ENCODE measurements at regions not wholly inside any gene's neighbourhood (a gene's known extent, or its start where the extent isn't known, plus 50 kb on each side); places are given as distances from the start of the nearest gene placed in this dataset.

- Histone ChIP-seq H3K9ac (ENCODE audit: control insufficient read depth, insufficient read depth, low read length) (no peak overlapping the region), H3K79me2 (ENCODE audit: control insufficient read depth, insufficient read depth, low read length) (no peaks in the 10 kb centered on the region), H3K27ac (ENCODE audit: control insufficient read depth, insufficient read depth) (no peak overlapping the region), H2AFZ (ENCODE audit: control insufficient read depth, low read depth, low read length) (no peak overlapping the region), H3K4me2 (ENCODE audit: control insufficient read depth, insufficient read depth) (no peak overlapping the region), H3K36me3 (ENCODE audit: control insufficient read depth in 2 of 2, insufficient read depth in 2 of 2, low read length in 1 of 2) (no peaks in the 10 kb centered on the region), H4K20me1 (ENCODE audit: control insufficient read depth, insufficient read depth) (no peaks in the 10 kb centered on the region), H3K4me1 (ENCODE audit: control insufficient read depth, insufficient read depth, low read length) (no peaks in the 10 kb centered on the region), H3K9me3 (replicated peaks; ENCODE audit: control insufficient read depth, insufficient read depth, low read length) (no peaks in the 10 kb centered on the region), H3K27me3 (replicated peaks in 1 of 2; ENCODE audit: control insufficient read depth in 2 of 2, insufficient read depth in 2 of 2, low read length in 1 of 2) (peaks cover 0 to 2% of the 10 kb centered on the region in 2 experiments; a peak in 1 of 4 replicates), H3K4me3 (no peak overlapping the region)
- BruUV-seq (replicated peaks) = no TSS peak
- ATAC-seq (no peak), DNase-seq (ENCODE audit: low read depth, low spot score) (no peak), FAIRE-seq (no peak)
- ChIA-PET POLR2A (no interaction called here), CTCF (no interaction called here), RAD21 (ENCODE audit: unreplicated experiment) (no interaction called here), SMC1A (ENCODE audit: uncharacterized antibody, unreplicated experiment) (no interaction called here)
- WGBS (ENCODE audit: insufficient coverage, insufficient replicate concordance, low lambda C conversion rate, missing lambda C conversion rate) = 40% methylated on average over 5 of the region's 5 CpGs
- in situ Hi-C loops (cut with MboI) (no loop called here), intact Hi-C loops (cut with micrococcal nuclease; ENCODE audit: unreplicated experiment) (no loop called here)
- TF ChIP-seq ZNF384 (IDR thresholded peaks at IDR 0.05; ENCODE audit: borderline replicate concordance, low read depth, low read length) (no peak), ZNF274 (IDR thresholded peaks at IDR 0.05; ENCODE audit: insufficient read depth, insufficient read length) (no peak), SRF (IDR thresholded peaks at IDR 0.05; ENCODE audit: low read depth in 2 of 2, low read length in 2 of 2) (no peak), TAF1 (IDR thresholded peaks at IDR 0.05; ENCODE audit: borderline replicate concordance, low read depth, low read length) (no peak), ETV6 (conservative IDR thresholded peaks at IDR 0.05 in 1 of 2, IDR thresholded peaks at IDR 0.05 in 1 of 2; ENCODE audit: borderline replicate concordance in 1 of 2, low read depth in 1 of 2) (no peak), KLF5 (IDR thresholded peaks at IDR 0.05; ENCODE audit: partially characterized antibody) (no peak), SPI1 (IDR thresholded peaks at IDR 0.05; ENCODE audit: borderline replicate concordance, insufficient read depth, low read depth, low read length) (no peak), SREBF1 (IDR thresholded peaks at IDR 0.05; ENCODE audit: low read length) (no peak), RAD21 (IDR thresholded peaks at IDR 0.05; ENCODE audit: insufficient read depth, low read depth, low read length) (no peak)
- TF ChIP-seq, protein P1, sequence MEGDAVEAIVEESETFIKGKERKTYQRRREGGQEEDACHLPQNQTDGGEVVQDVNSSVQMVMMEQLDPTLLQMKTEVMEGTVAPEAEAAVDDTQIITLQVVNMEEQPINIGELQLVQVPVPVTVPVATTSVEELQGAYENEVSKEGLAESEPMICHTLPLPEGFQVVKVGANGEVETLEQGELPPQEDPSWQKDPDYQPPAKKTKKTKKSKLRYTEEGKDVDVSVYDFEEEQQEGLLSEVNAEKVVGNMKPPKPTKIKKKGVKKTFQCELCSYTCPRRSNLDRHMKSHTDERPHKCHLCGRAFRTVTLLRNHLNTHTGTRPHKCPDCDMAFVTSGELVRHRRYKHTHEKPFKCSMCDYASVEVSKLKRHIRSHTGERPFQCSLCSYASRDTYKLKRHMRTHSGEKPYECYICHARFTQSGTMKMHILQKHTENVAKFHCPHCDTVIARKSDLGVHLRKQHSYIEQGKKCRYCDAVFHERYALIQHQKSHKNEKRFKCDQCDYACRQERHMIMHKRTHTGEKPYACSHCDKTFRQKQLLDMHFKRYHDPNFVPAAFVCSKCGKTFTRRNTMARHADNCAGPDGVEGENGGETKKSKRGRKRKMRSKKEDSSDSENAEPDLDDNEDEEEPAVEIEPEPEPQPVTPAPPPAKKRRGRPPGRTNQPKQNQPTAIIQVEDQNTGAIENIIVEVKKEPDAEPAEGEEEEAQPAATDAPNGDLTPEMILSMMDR (IDR thresholded peaks at IDR 0.05 in 2 of 3, conservative IDR thresholded peaks at IDR 0.05 in 1 of 3; ENCODE audit: control insufficient read depth in 2 of 3, extremely low read depth in 1 of 3, insufficient read depth in 1 of 3, low read depth in 3 of 3, low read length in 3 of 3) = no peak
Measured at GRCh38 chr20:2234598-2235191, 61.1 kb upstream of the TGM3 start.

Data from GM12878 (cell line).